H9 (cell line): ENCODE measurements at regions not wholly inside any gene's neighbourhood (a gene's known extent, or its start where the extent isn't known, plus 50 kb on each side); places are given as distances from the start of the nearest gene placed in this dataset.

Experiments used
- DNase-seq: peaks from one replicate; pipeline ENCODE4 v3.0.0-alpha.2; 2017
- H2AFZ ChIP-seq: one replicate; pipeline ENCODE4 v1.6.1; 2013; ENCODE audit warnings: mild to moderate bottlenecking, low read length, control low read depth, moderate library complexity
- H2AK5ac ChIP-seq: 2 replicates; pipeline ENCODE4 v1.6.1; 2013; ENCODE audit warnings: low read length, control low read depth, mixed read lengths; ENCODE audit not compliant: insufficient read length
- H2BK120ac ChIP-seq: one replicate; pipeline ENCODE4 v1.6.1; 2013; ENCODE audit warnings: low read depth, mild to moderate bottlenecking, low read length, control low read depth, inconsistent platforms; ENCODE audit not compliant: poor library complexity, severe bottlenecking
- H2BK12ac ChIP-seq: 2 replicates; pipeline ENCODE4 v1.6.1; 2013; ENCODE audit warnings: low read length, control low read depth, mixed read lengths, low read depth; ENCODE audit not compliant: insufficient read length
- H2BK15ac ChIP-seq: 2 replicates; pipeline ENCODE4 v1.6.1; 2013; ENCODE audit warnings: low read depth, low read length, control low read depth
- H2BK20ac ChIP-seq: one replicate; pipeline ENCODE4 v1.6.1; 2013; ENCODE audit warnings: low read depth, mild to moderate bottlenecking, low read length, control low read depth, inconsistent platforms; ENCODE audit not compliant: poor library complexity, severe bottlenecking
- H2BK5ac ChIP-seq: 2 replicates; pipeline ENCODE4 v1.6.1; 2013; ENCODE audit warnings: low read length, control low read depth, mixed read lengths; ENCODE audit not compliant: insufficient read length
- H3K14ac ChIP-seq: 2 replicates; pipeline ENCODE4 v1.6.1; 2013; ENCODE audit warnings: low read length, control low read depth; ENCODE audit not compliant: insufficient read depth
- H3K18ac ChIP-seq: 2 replicates; pipeline ENCODE4 v1.6.1; 2013; ENCODE audit warnings: low read depth, mild to moderate bottlenecking, mixed read lengths, low read length, control low read depth; ENCODE audit not compliant: insufficient read length
- H3K23ac ChIP-seq: 2 replicates; pipeline ENCODE4 v1.6.1; 2013; ENCODE audit warnings: low read length, control low read depth, mixed read lengths, low read depth; ENCODE audit not compliant: insufficient read length
- H3K23me2 ChIP-seq: 2 replicates; pipeline ENCODE4 v1.6.1; 2013; ENCODE audit warnings: low read depth, mild to moderate bottlenecking, mixed read lengths, low read length, control low read depth; ENCODE audit not compliant: insufficient read length, poor library complexity, severe bottlenecking
- H3K27ac ChIP-seq: 2 replicates; pipeline ENCODE4 v1.5.1; 2013; ENCODE audit warnings: low read length, control low read depth, mixed read lengths, low read depth; ENCODE audit not compliant: insufficient read length
- H3K27me3 ChIP-seq: 2 replicates; pipeline ENCODE4 v1.6.1; 2013; ENCODE audit warnings: low read length, control low read depth, inconsistent platforms; ENCODE audit not compliant: insufficient read depth
- H3K4ac ChIP-seq: 2 replicates; pipeline ENCODE4 v1.6.1; 2013; ENCODE audit warnings: low read depth, mild to moderate bottlenecking, control low read depth, inconsistent platforms, low read length, moderate library complexity
- H3K4me1 ChIP-seq: 2 replicates; pipeline ENCODE4 v1.6.1; 2013; ENCODE audit warnings: low read length, control low read depth, inconsistent platforms; ENCODE audit not compliant: insufficient read depth
- H3K4me2 ChIP-seq: 2 replicates; pipeline ENCODE4 v1.6.1; 2013; ENCODE audit warnings: low read length, control low read depth, mixed read lengths; ENCODE audit not compliant: insufficient read length, insufficient read depth
- H3K56ac ChIP-seq: 2 replicates; pipeline ENCODE4 v1.6.1; 2013; ENCODE audit warnings: low read depth, mild to moderate bottlenecking, mixed read lengths, low read length, control low read depth; ENCODE audit not compliant: insufficient read length
- H3K79me1 ChIP-seq: 2 replicates; pipeline ENCODE4 v1.6.1; 2013; ENCODE audit warnings: low read depth, mild to moderate bottlenecking, moderate library complexity, low read length, control low read depth, inconsistent platforms; ENCODE audit not compliant: insufficient read depth, poor library complexity, severe bottlenecking
- H3K79me2 ChIP-seq: 2 replicates; pipeline ENCODE4 v1.6.1; 2013; ENCODE audit warnings: low read length, control low read depth, inconsistent platforms; ENCODE audit not compliant: insufficient read depth
- H3K9ac ChIP-seq: 2 replicates; pipeline ENCODE4 v1.6.1; 2013; ENCODE audit warnings: low read length, control low read depth, mixed read lengths; ENCODE audit not compliant: insufficient read length; ENCODE audit errors: extremely low read depth
- H3K9me3 ChIP-seq: one replicate; pipeline ENCODE4 v1.6.1; 2013; ENCODE audit warnings: low read depth, low read length, inconsistent platforms; ENCODE audit not compliant: control insufficient read depth
- H3T11ph ChIP-seq: one replicate; pipeline ENCODE4 v1.6.1; 2013; ENCODE audit warnings: mild to moderate bottlenecking, low read length, control low read depth, inconsistent platforms
- H4K20me1 ChIP-seq: one replicate; pipeline ENCODE4 v1.6.1; 2013; ENCODE audit not compliant: control insufficient read depth, insufficient read length, insufficient read depth
- H4K5ac ChIP-seq: 2 replicates; pipeline ENCODE4 v1.6.1; 2013; ENCODE audit warnings: low read depth, mild to moderate bottlenecking, mixed read lengths, low read length, control low read depth; ENCODE audit not compliant: insufficient read length
- H4K8ac ChIP-seq: replicated peaks from 2 replicates; pipeline ENCODE4 v1.6.1; 2013; ENCODE audit warnings: low read length, control low read depth, mixed read lengths, low read depth; ENCODE audit not compliant: insufficient read length
- H4K91ac ChIP-seq: 2 replicates; pipeline ENCODE4 v1.6.1; 2013; ENCODE audit warnings: low read depth, mild to moderate bottlenecking, moderate library complexity, mixed read lengths, low read length, control low read depth; ENCODE audit not compliant: insufficient read length
- H3K27ac Mint-ChIP-seq, 3 experiments: 2 replicates in 2 of 3; 3 replicates in 1 of 3; pipeline ENCODE4 v1.8.0; 2020 to 2021; ENCODE audit warnings: mixed read lengths in 3 of 3, mild to moderate bottlenecking in 1 of 3, moderate library complexity in 1 of 3
- H3K27me3 Mint-ChIP-seq: 2 replicates; pipeline ENCODE4 v1.8.0; 2021; ENCODE audit warnings: low read depth, mild to moderate bottlenecking, moderate library complexity, mixed read lengths
- H3K36me3 Mint-ChIP-seq, 3 experiments: 2 replicates in 2 of 3; 3 replicates in 1 of 3; pipeline ENCODE4 v1.8.0; 2020 to 2021; ENCODE audit warnings: low read depth in 3 of 3, mixed read lengths in 3 of 3; ENCODE audit not compliant: insufficient read depth in 1 of 3
- H3K4me1 Mint-ChIP-seq, 2 experiments: 2 replicates each; pipeline ENCODE4 v1.8.0; 2020; ENCODE audit warnings: mixed read lengths in 2 of 2
- H3K4me3 Mint-ChIP-seq, 2 experiments: 2 replicates in 1 of 2; 3 replicates in 1 of 2; pipeline ENCODE4 v1.8.0; 2020 to 2021; ENCODE audit warnings: mild to moderate bottlenecking in 2 of 2, mixed read lengths in 2 of 2, moderate library complexity in 1 of 2
- H3K9me3 Mint-ChIP-seq, 2 experiments: 2 replicates in 1 of 2; 3 replicates in 1 of 2; pipeline ENCODE4 v1.8.0; 2020; ENCODE audit warnings: mild to moderate bottlenecking in 2 of 2, mixed read lengths in 2 of 2, moderate library complexity in 1 of 2
- TF ChIP-seq, protein P1 (sequence below): fragments of 200-600 bp; sonication (generic); conservative IDR thresholded peaks from 3 replicates; pipeline ENCODE4 v1.8.0; 2021; ENCODE audit warnings: antibody characterized with exemption, mild to moderate bottlenecking

- Histone ChIP-seq H2BK20ac (no peak overlapping the region), H3K56ac (no peak overlapping the region), H4K91ac (no peak overlapping the region), H3K4me1 (no peaks in the 10 kb centered on the region), H3K4me2 (no peak overlapping the region), H3K79me2 (no peaks in the 10 kb centered on the region), H2BK5ac (no peak overlapping the region), H4K20me1 (no peaks in the 10 kb centered on the region), H3T11ph (no peak overlapping the region), H3K23ac (no peak overlapping the region), H2BK15ac (no peak overlapping the region), H2BK120ac (no peak overlapping the region), H3K9me3 (peaks cover 4% of the 10 kb centered on the region), H2BK12ac (no peak overlapping the region), H3K27me3 (no peaks in the 10 kb centered on the region), H4K8ac (no peak overlapping the region), H3K79me1 (no peaks in the 10 kb centered on the region), H3K23me2 (no peaks in the 10 kb centered on the region), H3K4ac (no peak overlapping the region), H3K18ac (no peak overlapping the region), H2AK5ac (no peak overlapping the region), H2AFZ (no peak overlapping the region), H4K5ac (no peak overlapping the region), H3K14ac (no peak overlapping the region), H3K9ac (no peak overlapping the region), H3K27ac (no peak overlapping the region)
- Mint-ChIP-seq H3K27me3 (peaks cover 30% of the 10 kb centered on the region), H3K4me1 (no peaks in the 10 kb centered on the region), H3K9me3 (peaks cover 24 to 33% of the 10 kb centered on the region in 2 experiments), H3K4me3 (no peak overlapping the region), H3K27ac (no peak overlapping the region), H3K36me3 (peaks cover 6 to 16% (median 11%) of the 10 kb centered on the region in 3 experiments; a peak in 6 of 7 replicates)
- no peak for DNase-seq
- TF ChIP-seq, protein P1, sequence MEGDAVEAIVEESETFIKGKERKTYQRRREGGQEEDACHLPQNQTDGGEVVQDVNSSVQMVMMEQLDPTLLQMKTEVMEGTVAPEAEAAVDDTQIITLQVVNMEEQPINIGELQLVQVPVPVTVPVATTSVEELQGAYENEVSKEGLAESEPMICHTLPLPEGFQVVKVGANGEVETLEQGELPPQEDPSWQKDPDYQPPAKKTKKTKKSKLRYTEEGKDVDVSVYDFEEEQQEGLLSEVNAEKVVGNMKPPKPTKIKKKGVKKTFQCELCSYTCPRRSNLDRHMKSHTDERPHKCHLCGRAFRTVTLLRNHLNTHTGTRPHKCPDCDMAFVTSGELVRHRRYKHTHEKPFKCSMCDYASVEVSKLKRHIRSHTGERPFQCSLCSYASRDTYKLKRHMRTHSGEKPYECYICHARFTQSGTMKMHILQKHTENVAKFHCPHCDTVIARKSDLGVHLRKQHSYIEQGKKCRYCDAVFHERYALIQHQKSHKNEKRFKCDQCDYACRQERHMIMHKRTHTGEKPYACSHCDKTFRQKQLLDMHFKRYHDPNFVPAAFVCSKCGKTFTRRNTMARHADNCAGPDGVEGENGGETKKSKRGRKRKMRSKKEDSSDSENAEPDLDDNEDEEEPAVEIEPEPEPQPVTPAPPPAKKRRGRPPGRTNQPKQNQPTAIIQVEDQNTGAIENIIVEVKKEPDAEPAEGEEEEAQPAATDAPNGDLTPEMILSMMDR = no peak
Observed at GRCh38 chr5:171604195-171604594, 181.4 kb upstream of the SMIM23 start.
